NCI-H748 (cell line): ENCODE measurements at regions not wholly inside any gene's neighbourhood (a gene's known extent, or its start where the extent isn't known, plus 50 kb on each side); places are given as distances from the start of the nearest gene placed in this dataset.
"Not testable (repeated sequence)": the region's sequence is repeated elsewhere in the genome, so short reads cannot be mapped to it uniquely, and the experiment has no call there.

Source experiments
- DNase-seq: peaks from one replicate; lab custom pipeline; 2025; ENCODE audit not compliant: unreplicated experiment; lab: John Stamatoyannopoulos, UW

- DNase-seq: no peak
These were observed 78.2 kb upstream of the SLC1A4 start for GRCh38 chr2:64910972-64911433.

DNA sequence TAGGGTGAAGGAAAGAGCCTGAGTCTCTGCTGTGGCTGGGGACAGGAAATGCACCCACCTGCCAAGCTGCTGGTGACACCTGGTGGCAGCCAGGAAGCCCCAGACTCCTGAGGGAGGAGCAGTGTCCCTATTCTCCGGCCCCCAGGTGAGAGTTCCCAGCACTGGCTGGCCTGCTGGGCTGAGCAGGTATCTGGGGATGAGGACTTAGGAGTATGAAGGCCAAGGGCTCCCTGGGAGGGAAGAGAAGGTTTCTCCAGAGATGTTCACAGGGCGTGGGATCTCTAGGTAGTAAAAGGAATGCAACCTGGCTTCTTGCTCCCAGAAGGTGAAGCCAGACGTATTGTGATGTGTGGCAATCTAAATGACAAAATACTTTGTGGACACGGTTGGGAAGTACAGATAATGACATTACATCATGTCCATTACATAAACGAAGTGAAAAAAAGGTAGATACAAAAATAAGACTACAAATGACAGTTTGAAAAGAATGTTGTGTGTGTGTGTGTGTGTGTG, 75.8 kb upstream of the SLC1A4 start:
- DNase-seq: peak; percentile 59

DNA sequence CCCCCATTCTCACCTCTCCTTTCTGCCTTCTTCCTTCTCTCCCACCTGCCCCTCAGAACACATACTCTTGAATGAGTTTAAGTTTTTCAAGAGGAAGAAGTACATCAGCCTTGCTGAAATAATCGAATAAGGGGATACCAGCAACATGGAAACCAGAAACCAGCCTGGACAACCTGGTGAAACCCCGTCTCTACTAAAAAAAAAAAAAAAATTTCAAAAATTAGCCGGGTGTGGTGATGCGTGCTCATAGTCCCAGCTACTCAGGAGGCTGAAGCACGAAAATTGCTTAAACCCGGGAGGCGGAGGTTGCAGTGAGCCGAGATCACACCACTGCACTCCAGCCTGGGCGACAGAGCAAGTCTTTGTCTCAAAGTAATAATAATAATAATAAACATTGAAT, 75.0 kb upstream of the SLC1A4 start:
- DNase-seq: no peak

GRCh38 chr2:64914735-64915509, 74.3 kb upstream of the SLC1A4 start:
- no peak for DNase-seq

GRCh38 chr2:64915510-64915900, 73.7 kb upstream of the SLC1A4 start:
- DNase-seq: no peak

GRCh38 chr2:64918220-64918886, 70.8 kb upstream of the SLC1A4 start:
- DNase-seq: no peak

DNA sequence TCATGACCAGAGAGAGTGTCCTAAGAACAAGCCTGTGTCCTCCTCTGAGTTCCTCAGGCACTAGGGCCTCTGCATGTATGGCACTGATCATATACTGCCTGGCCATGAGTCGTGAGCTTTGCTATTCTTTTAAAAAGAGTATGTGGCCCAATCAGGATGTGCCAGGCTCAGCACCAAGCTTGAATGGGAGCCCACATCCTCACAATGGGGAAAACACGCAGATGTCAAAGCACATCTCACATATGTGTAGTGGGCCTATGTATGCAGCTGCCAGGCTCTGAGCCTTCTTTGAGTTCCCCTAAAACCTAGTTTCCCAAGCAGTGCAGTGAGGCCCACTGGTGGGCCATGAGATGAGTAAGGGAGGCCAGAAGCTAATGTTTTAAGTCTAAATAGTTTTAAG, 69.9 kb upstream of the SLC1A4 start:
- no peak for DNase-seq

DNA sequence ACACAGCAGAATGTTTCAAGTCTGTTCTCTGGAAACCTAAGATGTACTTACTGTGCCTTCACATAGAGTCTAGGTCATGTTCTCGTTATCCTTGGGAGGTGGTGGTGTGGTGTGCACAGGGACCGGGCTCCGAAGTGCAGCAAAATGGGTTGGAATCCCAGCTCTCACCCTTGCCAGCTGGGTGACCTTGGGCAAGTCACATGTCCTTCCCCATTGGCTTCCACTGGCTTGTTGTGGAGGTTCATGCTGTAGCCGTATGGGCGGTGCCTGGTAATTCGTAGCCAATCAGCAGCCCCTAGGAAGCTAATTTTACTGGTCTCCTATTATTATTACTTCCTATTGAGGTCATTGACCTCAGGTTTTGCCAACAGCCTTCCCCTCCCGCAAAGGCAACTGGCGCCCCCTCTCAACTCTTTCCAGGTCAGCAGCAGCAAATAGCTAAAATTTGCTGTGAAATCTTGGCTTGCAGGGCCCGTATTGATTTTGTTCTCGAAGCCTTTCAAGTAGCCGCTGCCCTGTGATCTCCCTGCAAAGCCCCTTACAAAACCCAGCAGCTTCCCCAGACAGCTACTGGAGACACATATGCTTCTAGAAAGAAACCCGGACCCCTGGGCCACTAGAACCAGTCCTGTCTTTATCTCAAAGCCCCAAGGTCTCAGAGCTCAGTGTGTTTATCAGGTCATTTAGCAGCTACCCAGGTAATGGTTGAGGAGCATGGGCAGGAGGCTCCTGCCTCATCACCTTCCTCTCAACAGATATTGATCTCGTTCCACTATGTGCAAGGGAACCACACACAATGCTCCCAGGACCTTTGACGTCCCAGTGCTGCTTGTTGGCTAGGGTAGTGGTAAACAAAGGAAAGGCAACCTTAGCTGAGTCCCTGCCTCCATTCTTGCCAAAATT, 66.5 kb upstream of the SLC1A4 start:
- no peak for DNase-seq

GRCh38 chr2:64923385-64923710, 65.9 kb upstream of the SLC1A4 start:
- no peak for DNase-seq

DNA sequence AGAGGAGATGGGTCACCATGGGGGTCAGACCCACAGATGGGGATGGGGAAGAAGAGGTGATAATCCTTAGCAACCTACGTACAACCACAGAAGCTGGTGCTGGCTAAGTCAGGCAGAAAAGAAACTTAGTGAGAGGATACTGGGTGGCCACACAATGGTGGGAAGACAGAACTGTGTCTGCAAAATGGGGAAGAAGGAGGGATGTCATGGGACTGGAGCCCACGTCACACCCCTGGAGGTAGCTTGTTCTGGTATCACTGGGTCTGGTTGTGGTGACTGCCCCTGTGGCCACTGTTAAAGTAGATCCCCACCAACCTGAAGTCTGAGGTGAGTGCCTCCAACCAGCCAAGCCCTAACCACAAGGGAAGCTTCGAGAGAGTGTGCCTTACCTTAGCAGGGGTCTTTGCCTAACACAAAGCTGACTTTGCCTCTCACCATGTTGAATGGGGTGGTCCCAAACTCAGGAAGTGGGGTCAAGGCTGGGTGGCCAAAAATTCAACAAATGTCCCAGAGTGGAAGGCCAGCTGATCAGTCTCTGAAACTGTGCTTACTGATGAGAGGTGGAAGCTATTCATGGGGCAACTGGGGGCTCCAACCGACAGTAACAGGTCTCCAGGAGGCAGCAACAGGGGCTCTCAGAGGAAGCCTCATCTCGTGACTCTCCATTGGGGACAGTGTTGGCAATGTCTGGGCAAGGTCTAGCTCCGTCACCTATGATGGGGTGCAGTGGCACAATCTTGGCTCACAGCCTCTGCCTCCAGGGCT, 64.8 kb upstream of the SLC1A4 start:
- DNase-seq: no peak

DNA sequence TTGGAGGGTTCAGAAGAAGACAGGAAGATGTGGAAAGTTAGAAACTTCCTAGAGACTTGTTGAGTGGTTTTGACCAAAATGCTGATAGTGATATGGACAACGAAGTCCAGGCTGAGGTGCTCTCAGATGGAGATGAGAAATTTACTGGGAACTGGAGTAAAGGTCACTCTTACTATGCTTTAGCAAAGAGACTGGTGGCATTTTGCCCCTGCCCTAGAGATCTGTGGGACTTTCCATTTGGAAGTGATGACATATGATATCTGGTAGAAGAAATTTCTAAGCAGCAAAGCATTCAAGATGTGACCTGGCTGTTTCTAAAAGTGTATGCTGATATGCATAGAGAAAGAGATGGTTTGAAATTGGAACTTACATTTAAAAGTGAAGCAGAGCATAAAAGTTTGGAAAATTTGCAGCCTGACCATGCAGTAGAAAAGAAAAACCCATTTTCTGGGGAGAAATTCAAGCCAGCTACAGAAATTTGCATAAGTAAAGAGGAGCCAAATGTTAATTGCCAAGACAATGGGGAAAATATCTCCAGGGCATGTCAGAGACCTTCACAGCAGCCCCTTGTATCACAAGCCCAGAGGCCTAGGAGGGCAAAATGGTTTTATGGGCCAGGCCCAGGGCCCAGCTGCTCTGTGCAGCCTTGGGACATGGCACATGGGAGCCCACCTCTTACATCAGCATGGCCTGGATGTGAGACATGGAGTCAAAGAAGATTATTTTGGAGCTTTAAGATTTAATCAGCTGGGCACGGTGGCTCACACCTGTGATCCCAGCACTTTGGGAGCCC, 63.1 kb upstream of the SLC1A4 start:
- not testable (repeated sequence) for DNase-seq

GRCh38 chr2:64928813-64929212, 60.4 kb upstream of the SLC1A4 start:
- DNase-seq: no peak

DNA sequence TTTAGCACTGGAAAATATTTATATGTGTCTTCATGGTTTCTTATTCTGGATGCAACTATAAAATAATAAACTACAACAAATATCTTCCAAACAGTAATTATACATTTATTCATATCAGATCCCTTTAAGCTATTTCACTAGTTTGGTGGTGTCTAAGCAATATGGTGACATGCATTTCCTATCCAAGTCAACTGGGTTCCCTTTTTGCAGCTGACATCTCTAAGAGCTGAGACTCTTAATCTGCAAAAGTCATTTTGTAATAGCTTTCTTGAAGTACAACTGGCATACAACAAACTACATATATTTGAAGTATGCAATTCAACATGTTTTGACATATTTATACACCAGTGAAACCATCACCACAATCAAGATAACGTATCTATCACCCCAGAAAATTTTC, 59.9 kb upstream of the SLC1A4 start:
- no peak for DNase-seq

GRCh38 chr2:64930258-64930671, 58.9 kb upstream of the SLC1A4 start:
- DNase-seq: no peak

DNA sequence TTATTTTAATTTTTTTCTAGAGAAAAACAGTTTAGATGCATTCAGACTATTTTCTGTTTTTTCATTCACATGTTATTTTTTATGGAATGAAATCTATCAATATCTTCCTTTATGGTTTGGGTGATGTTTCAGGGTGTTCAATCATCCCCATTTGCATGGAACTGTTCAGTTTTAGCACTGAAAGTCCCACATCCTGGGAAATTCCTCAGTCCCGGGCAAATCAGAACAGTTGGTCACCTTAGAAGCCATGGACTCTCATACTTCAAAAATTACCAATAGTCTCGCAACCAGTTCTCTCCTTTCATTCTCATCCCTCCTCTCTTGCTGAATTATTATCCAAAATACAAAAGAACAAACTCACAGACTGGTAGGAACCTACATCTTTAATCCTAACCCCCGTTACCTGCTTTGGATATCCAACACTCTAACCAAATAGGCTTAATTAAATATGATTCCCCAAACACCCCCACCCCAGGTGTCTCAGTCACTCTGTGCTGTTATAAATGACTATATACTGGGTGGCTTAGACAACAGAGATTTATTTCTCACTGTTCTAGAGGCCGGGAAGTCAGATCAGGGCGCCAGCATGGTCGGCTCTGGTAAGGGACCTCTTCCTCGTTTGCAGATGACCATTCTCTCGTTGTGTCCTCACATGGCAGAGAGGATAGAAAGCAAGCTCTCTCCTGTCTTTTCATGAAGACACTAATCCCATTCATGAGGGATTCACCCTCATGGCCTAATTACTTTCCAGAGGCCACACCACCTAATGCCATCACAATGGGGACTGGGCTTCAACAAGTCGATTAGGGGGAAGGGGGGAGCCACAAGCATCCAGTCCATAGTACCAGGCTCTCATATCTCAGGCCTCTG, 57.7 kb upstream of the SLC1A4 start:
- no peak for DNase-seq

DNA sequence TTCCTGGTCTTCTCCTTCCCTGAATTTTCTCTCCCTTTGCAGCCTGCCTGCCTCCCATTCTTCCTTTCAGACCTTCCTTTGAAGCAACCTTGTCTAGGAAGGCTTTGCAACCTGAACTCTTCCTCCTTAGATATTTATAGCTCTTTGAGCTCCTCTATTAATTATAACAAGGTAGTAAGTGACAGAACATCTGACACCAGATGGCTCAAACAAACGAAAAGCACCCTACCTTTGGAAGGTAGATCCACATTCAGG, 57.2 kb upstream of the SLC1A4 start:
- DNase-seq: no peak

GRCh38 chr2:64932371-64933216, 56.6 kb upstream of the SLC1A4 start:
- DNase-seq: no peak

GRCh38 chr2:64934530-64934929, 54.7 kb upstream of the SLC1A4 start:
- DNase-seq: no peak
